ENCODE measurements at regions not wholly inside any gene's neighbourhood (a gene's known extent, or its start where the extent isn't known, plus 50 kb on each side); places are given as distances from the start of the nearest gene placed in this dataset.
"Not testable (repeated sequence)": the region's sequence is repeated elsewhere in the genome, so short reads cannot be mapped to it uniquely, and the experiment has no call there.

GRCh38 chr1:47662068-47662467 lies 224.2 kb downstream of the FOXD2 start:
- DNase-seq (ENCODE audit: low spot score in 2 of 2): peak in 1 of 2 donors; percentile 50
- no peak overlapping the region for H3K4me3 ChIP-seq (ENCODE audit: low read depth, poor library complexity, severe bottlenecking)
- no peak for TF ChIP-seq POLR2A (IDR thresholded peaks at IDR 0.05)
- TF ChIP-seq, protein P1, sequence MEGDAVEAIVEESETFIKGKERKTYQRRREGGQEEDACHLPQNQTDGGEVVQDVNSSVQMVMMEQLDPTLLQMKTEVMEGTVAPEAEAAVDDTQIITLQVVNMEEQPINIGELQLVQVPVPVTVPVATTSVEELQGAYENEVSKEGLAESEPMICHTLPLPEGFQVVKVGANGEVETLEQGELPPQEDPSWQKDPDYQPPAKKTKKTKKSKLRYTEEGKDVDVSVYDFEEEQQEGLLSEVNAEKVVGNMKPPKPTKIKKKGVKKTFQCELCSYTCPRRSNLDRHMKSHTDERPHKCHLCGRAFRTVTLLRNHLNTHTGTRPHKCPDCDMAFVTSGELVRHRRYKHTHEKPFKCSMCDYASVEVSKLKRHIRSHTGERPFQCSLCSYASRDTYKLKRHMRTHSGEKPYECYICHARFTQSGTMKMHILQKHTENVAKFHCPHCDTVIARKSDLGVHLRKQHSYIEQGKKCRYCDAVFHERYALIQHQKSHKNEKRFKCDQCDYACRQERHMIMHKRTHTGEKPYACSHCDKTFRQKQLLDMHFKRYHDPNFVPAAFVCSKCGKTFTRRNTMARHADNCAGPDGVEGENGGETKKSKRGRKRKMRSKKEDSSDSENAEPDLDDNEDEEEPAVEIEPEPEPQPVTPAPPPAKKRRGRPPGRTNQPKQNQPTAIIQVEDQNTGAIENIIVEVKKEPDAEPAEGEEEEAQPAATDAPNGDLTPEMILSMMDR (IDR thresholded peaks at IDR 0.05): no peak
- intact Hi-C loops (cut with DNase I; ENCODE audit: low total_unique reads): no loop called here
- 95% methylated on average over 3 of the region's 3 CpGs for WGBS, 2 donors

- DNase-seq (ENCODE audit: low spot score in 2 of 2): peak in 1 of 2 donors; percentile 42
- WGBS, 2 donors: 85 to 86% methylated on average over 6 of the region's 6 CpGs
- TF ChIP-seq, protein P1 (IDR thresholded peaks at IDR 0.05): no peak
- no peak for TF ChIP-seq POLR2A (IDR thresholded peaks at IDR 0.05)
- intact Hi-C loops (cut with DNase I; ENCODE audit: low total_unique reads): no loop called here
- H3K4me3 ChIP-seq (ENCODE audit: low read depth, poor library complexity, severe bottlenecking): no peak overlapping the region
Measured at GRCh38 chr1:47663286-47663685, 225.4 kb downstream of the FOXD2 start.

DNA sequence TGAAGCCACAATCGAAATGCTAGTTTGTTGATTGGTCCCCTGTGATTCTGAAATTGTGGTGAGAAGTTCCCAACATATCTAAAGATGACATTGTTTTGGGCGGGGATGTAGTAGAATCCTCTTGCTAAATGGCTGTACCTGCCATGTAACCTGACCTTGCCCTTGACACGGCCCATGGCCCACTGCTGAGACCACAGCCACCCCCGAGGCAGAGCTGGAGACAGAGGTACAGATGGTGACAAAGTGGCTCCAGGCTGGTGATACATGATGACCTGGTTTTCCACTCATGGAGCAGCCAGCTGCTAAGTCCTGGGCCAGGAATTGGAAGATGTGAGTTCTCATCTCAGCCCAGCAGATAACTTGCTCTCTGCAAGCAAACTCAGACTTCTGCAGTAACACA lies 226.5 kb downstream of the FOXD2 start:
- TF ChIP-seq, protein P1 (IDR thresholded peaks at IDR 0.05): no peak
- TF ChIP-seq POLR2A (IDR thresholded peaks at IDR 0.05): no peak
- DNase-seq (ENCODE audit: low spot score in 2 of 2): peak in 1 of 2 donors; percentile 43
- H3K4me3 ChIP-seq (ENCODE audit: low read depth, poor library complexity, severe bottlenecking): no peak overlapping the region
- WGBS, 2 donors: 78% methylated on average over 4 of the region's 4 CpGs
- intact Hi-C loops (cut with DNase I; ENCODE audit: low total_unique reads): no loop called here

DNA sequence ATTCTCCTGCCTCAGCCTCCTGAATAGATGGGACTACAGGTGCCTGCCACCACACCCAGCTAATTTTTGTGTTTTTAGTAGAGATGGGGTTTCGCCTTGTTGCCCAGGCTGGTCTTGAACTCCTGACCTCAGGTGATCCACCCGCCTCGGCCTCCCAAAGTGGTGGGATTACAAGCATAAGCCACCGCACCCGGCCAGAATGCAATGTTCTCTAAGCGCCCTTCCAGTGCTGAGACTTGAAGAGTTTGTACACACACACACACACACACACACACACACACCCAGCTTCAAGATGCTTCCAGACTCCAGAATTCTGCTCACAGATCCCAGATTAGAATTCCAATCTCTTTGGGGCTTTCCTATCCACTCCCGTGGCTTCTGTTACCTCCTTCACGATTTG lies 227.1 kb downstream of the FOXD2 start:
- H3K4me3 ChIP-seq (ENCODE audit: low read depth, poor library complexity, severe bottlenecking); intact Hi-C loops (cut with DNase I; ENCODE audit: low total_unique reads): not testable (repeated sequence)
- WGBS, 2 donors: 87 to 90% methylated on average over 8 of the region's 8 CpGs
- DNase-seq (ENCODE audit: low spot score in 2 of 2): peak in 1 of 2 donors; percentile 42

DNA sequence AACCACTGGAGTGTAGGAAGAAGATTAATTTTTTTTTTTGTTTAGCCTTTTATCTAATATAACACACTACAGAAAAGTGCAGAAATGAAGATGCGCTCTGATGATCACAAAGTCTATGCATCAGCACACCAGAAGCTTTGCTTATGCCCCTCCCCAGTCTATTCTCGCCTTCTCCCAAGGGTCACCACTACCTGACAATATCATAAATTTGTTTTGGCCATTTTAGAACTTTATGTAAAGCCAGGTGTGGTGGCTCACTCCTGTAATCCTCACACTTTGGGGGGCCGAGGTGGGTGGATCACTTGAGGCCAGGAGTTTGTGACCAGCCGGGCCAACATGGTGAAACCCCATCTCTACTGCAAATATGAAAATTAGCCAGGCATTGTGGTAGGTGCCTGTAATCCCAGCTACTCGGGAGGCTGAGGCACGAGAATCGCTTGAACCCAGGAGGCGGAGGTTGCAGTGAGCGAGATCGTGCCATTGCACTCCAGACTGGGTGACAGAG lies 231.3 kb downstream of the FOXD2 start:
- intact Hi-C loops (cut with DNase I; ENCODE audit: low total_unique reads): no loop called here
- 92 to 95% methylated on average over 10 of the region's 10 CpGs for WGBS, 2 donors
- TF ChIP-seq, protein P1 (IDR thresholded peaks at IDR 0.05): no peak
- no peak for TF ChIP-seq POLR2A (IDR thresholded peaks at IDR 0.05)
- peak in 1 of 2 donors; percentile 65 for DNase-seq (ENCODE audit: low spot score in 2 of 2)
- no peak overlapping the region for H3K4me3 ChIP-seq (ENCODE audit: low read depth, poor library complexity, severe bottlenecking)

GRCh38 chr1:47672622-47673021 lies 234.8 kb downstream of the FOXD2 start:
- DNase-seq (ENCODE audit: low spot score in 2 of 2): no peak
- no peak overlapping the region for H3K4me3 ChIP-seq (ENCODE audit: low read depth, poor library complexity, severe bottlenecking)
- TF ChIP-seq, protein P1 (IDR thresholded peaks at IDR 0.05): no peak
- no peak for TF ChIP-seq POLR2A (IDR thresholded peaks at IDR 0.05)
- intact Hi-C loops (cut with DNase I; ENCODE audit: low total_unique reads): no loop called here

All from lower leg skin (tissue), 4 donors.